Uterus (tissue), 2 donors: ENCODE measurements at regions not wholly inside any gene's neighbourhood (a gene's known extent, or its start where the extent isn't known, plus 50 kb on each side); places are given as distances from the start of the nearest gene placed in this dataset.

Experiments
- CTCF ChIP-seq, 4 experiments: fragments of 200-600 bp in 2 of 4; fragments of 450-650 bp in 2 of 4; sonication (generic) in 2 of 4; IDR thresholded peaks; one replicate each; pipeline ENCODE4 v1.5.1; 2016 to 2019; ENCODE audit warnings: antibody characterized with exemption in 4 of 4, mild to moderate bottlenecking in 2 of 4, moderate library complexity in 1 of 4
- POLR2A ChIP-seq, 2 donors: fragments of 450-650 bp; IDR thresholded peaks; one replicate each; pipeline ENCODE4 v1.6.1; 2016; ENCODE audit warnings: antibody characterized with exemption in 2 of 2, mild to moderate bottlenecking in 1 of 2, moderate library complexity in 1 of 2

- TF ChIP-seq CTCF (IDR thresholded peaks at IDR 0.05) (no peak), POLR2A (IDR thresholded peaks at IDR 0.05) (no peak)
Observed at GRCh38 chr1:88324899-88325298, 359.2 kb upstream of the PKN2 start.
